PC-9 (cell line): ENCODE measurements at regions not wholly inside any gene's neighbourhood (a gene's known extent, or its start where the extent isn't known, plus 50 kb on each side); places are given as distances from the start of the nearest gene placed in this dataset.

Source experiments
- CTCF ChIP-seq: fragments of 200-600 bp; sonication (generic); conservative IDR thresholded peaks from 2 replicates; pipeline ENCODE4 v1.6.1; 2017; ENCODE audit warnings: mixed run types, antibody characterized with exemption, mild to moderate bottlenecking, moderate library complexity
- EZH2 ChIP-seq: fragments of 200-600 bp; sonication (generic); IDR thresholded peaks from 2 replicates; pipeline ENCODE4 v1.8.0; 2017; ENCODE audit warnings: antibody characterized with exemption, low read depth

DNA sequence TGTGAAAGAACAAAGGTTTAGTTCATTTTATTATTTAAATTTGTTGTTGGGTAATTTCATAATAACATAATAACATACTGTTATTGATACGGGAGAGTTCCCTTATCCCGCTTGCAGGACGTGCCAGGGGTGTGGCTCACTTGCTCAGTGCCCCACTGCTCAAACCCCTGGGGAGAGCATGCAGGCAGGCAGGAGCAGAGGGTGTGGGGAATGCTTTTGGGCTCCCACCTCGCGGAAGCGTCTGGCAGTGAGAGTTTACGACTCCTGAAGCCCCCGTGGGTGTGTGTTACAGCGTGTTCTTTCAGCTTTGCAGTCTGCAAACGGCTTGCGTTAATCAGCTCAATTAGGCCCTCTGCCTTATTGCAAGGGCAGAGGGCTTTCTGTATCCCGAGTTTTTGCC, 675.9 kb downstream of the SEMA5A start:
- TF ChIP-seq CTCF = no peak
- no peak for TF ChIP-seq EZH2
